NCI-H2171 (cell line): ENCODE measurements at regions not wholly inside any gene's neighbourhood (a gene's known extent, or its start where the extent isn't known, plus 50 kb on each side); places are given as distances from the start of the nearest gene placed in this dataset.

ENCODE experiments used
- DNase-seq: peaks from one replicate; lab custom pipeline; 2025; lab: John Stamatoyannopoulos, UW

DNA sequence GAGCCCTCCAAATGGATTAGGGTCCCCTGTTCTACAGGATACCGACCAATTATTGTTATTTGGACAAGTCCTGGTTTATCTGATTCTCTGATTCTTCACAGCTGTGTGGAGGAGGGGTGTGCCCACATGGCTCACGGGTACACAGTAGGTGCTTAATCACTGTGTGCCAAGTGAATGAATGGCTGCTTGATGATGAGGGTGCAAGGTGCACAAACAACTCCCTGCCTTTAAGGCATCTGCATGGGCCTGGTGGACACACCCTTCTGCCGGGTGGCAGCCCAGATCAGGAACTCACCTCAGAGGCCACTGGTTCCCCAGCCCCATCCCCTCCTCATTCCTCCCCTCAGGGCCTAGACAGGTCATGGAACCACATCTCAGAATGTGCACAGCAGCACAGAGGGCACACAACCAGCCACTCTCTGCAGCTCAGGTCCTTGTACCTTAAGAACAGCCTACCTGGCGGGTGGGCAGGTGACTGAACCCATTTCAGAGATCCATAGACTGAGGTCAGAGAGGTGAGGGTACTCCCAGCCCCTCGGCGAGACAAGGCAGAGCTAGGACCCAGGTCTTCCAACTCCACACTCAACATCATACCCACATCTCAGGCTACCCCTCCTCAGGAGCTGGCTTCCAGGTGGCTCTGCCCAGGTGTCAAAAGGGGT lies 50.3 kb downstream of the SHANK2 start:
- no peak for DNase-seq

DNA sequence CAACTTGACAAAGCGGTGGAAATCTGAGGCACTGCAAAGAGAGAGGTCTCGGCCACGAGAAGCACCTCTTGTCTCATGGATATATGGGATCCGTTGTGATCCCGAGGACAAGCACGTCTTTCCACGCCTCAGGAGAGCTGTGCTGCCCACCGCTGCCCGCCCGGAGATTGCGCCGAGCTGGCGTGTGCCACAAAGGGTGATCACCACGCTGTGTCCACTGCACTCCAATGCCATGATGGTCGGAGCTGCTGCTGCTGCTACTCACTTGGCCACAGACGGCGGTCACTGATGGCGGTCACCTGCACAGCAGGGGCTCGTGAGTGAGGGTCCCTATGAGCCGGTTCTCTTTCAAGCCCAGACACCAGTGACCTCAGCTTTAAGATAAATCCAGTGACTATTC lies 51.1 kb downstream of the SHANK2 start:
- DNase-seq: no peak

DNA sequence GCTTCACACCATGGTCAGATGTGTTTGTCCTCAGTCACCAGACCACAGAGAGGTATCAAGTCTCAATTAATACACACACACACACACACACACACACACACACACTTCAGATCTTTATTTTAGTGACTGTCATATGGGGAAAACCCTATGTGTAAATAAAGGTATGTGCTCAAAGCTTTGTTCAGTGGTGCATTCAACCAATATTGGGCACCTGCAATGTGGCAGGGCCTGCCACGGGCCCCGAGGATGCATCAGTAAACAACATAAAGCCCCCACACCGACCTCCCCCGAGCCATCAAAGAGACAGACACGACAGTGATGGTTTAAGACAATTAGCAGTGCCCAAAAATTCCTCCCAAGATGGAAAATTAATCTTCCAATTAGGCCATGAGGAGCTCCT lies 51.6 kb downstream of the SHANK2 start:
- DNase-seq: no peak

DNA sequence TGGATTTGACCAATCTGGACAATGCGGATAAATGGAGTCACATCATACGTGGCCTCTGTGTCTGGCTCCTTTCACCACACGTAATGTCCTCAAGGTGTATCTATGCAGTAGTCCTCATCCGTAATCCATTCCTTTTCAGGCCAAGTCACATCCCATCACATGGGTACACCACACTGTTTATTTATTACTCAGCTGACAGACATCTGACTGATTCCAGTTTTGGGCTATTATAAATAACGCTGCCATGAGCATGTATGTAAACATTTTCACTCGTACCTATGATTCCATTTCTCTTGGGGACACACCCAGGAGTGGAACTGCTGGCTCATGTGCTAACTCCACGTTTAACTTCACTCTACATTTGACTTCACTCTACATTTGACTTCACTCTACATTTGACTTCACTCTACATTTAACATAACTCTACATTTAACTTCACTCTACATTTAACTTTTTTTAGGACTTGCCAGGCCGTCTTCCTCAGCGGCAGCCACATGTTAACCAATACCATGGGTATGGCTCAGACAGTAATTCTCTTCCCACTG lies 52.1 kb downstream of the SHANK2 start:
- no peak for DNase-seq

DNA sequence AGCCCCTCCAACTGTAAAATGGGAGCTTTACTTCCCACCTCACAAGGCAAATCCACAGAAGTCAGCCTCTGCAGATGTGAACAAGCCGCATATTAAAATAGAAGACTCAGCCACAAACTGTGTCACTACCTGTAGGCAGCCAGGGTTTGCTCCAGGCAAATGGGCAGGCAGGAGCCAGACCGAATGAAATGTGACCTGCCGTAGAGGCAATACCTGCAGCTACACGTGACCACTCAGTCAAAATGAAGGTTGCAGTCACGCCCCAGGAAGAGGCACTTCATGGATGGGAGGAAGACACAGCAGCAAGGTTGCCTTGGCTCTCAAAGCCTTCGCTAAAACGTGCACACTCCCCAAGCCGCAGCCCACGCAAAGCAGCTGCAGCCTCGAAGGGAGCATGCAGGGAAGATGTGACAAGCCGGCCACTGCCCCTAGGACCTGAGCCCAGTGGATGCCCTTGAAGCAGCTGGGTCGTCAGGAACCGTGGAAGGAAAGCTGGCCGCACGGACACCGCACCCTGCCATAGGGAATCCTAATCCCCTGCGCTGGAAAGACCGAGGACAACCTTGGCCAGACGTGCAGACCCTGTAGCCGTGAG lies 53.1 kb downstream of the SHANK2 start:
- no peak for DNase-seq

DNA sequence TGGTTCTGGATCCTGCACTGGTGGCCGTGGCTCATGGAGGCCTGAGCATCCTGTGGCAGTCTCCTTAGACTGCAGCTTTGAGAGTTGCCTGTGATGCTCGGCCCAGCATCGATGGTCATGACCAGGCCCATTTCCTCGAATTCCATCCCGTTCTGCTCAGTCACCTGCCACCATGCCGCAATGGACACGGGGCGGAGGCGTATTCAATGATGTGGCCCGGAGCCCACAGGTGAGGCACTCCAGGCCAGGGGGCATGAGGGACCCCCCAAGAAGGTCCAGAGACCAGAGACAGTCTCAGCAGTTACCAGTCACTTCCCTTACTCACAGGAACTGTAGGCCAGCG lies 53.6 kb downstream of the SHANK2 start:
- no peak for DNase-seq

DNA sequence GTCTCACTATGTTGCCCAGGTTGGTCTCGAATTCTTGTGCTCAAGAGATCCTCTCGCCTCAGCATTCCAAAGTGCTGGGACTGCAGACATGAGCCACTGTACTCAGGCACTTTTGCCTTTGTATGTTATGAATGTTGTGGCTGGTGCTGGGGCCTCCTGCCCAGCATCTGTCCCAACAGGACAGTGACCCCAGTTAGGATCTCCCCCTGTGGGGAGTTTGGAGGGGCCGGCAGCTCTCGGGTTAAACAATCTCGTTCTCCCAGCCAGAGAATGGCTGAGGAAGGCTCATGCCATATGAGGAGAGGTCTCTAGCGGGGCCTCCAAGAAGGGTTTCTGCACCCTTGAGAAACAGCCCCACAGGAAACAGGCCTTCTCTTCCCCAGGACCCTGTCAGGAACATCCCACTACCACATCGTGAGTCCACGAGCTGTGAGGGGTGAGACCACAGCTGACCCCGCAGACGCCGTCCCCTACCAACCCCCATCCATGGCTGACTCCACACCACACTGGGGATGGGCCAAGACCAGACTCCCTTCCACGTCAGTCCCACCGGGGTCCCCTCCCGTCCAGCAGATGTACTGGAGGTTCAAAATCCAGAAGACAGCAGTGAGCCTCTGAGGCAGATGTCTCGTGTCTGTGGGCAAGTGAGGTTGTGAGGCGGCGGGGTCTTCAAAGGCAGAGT lies 54.1 kb downstream of the SHANK2 start:
- no peak for DNase-seq

DNA sequence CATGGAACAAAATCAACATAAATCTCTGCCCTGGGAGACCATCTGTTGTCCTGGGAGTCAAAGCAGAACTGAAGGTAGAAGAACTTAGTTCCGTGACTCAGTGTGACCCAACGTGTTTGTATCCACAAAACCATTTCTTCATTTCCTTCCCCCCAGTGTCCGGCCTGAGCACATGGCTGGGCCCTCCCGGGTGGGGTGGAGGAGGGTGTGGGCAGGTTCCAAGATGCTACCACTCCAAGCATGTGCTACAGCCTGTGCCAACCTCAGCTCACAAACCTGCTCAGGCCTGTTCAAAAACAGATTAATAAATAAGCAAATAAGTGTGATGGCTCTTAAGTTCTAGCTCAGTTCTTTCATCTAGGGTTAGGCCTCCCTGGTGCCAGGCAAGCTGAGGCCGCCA lies 55.3 kb downstream of the SHANK2 start:
- DNase-seq: peak; percentile 54

DNA sequence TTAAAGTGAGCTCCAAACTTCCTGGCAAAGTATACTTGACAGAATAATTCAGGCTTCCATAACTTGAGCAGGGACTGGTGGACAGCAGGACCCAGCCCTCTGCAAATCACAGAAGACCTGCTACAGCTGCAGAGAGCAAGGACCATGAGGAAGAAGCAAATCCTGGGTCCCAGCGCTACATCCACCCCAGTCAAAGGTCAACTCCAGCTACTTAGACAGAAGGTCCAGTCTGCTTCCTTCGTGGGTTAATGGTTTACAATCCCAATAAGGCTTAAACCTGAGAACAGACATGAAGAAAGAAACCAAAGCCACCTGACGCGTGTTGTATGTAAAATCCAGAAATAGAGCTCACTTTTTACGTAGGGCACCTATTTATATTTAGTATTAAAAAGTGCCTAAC lies 57.7 kb downstream of the SHANK2 start:
- DNase-seq: no peak

DNA sequence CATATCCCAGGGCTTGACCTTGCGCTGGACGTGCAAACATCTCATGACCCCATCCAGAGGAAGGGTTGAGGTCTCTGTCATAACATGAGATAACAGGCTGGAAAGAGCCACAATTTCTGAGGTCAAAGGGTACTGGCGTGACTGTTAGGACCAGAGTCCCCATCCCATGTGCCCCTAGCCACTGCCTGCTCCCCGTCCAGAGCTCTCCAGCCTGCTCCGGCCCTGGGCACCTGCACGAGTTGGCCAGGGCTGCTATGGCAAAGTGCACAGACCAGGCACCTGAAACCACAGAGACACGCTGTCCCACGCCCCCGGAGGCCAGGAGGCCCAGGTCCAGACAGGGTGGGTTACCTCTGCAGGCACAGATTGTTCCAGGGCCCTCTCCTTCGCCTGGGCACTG lies 58.9 kb downstream of the SHANK2 start:
- DNase-seq: no peak

DNA sequence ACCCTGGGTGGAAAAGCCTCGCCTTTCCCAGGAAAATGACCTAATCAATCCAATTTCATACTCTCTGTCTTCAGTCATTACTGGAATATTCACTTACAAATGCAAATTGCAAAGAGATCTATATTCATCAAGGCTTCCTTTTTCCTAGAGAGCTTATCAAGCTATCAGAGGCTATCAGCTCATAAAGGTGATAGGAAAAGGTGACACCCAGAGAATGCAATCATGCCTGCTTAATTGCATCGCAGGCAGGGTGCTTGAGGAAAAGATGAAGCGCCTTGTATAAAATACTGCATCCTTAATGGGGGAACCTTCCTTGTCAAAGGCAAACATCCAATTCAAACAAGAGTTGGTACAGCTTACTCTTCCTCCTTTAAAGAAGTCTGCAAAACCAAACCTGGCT lies 59.7 kb downstream of the SHANK2 start:
- DNase-seq: no peak

DNA sequence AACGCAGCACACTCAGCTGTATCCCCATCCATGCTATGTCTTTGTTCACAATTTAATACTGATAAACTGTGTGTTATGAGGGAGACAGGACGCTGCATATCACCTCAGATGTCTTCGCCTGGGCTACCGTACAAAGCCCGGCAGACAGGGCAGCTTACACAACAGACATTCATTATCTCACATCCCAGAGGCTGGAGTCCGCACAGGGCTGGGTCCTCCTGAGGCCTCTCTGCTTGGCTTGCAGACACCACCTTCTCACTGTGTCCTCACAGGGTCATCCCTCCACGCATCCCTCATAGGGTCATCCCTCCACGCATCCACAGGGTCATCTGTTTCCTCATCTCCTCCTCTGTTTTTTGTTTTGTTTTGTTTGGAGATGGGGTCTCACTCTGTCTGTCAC lies 61.2 kb downstream of the SHANK2 start:
- no peak for DNase-seq

DNA sequence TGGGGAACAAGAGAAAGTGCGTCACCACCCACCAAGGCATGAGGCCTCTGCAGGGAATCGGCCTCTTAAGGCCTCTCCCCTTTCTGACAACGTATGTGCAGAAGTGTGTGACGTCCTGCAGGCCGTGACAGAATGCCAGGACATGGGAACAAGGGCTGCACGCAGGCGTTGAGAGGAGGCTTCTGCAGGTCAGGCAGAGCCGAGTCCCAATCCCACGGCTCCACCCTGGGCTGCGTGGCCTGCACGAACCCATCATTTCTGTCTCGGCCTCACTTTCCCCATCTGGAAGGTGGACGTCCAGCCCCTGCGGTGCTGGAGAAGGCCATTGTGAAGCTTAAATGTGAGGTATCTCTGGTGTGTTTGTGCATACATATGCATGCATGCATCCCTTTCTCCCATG lies 61.8 kb downstream of the SHANK2 start:
- DNase-seq: no peak

DNA sequence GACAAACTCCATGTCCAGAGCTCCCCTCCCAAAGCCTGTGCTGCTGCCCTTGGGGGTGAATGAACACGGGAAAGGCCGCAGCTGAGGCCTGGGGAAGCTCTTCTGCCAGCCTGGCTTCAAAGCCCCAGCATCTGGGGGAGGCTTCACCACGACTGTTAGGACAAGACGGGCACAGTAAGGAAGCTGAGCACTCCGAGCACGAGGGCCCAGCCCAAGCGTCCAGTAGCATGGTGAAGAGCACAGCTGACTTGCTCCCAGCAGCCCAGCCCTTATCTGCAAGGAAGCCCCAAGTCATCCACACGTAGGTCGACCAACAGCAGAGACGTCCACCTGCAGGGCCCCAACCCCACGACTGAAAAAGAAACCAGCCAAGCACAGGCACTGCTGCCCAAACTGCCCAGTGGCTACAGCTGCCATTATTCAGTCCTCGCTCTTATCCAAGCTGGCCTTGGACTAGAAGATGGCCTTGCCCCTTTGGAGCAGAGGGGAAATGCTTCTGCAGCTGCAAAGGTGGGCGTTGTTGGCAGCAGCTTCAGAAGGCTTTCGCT lies 62.5 kb downstream of the SHANK2 start:
- DNase-seq: no peak

DNA sequence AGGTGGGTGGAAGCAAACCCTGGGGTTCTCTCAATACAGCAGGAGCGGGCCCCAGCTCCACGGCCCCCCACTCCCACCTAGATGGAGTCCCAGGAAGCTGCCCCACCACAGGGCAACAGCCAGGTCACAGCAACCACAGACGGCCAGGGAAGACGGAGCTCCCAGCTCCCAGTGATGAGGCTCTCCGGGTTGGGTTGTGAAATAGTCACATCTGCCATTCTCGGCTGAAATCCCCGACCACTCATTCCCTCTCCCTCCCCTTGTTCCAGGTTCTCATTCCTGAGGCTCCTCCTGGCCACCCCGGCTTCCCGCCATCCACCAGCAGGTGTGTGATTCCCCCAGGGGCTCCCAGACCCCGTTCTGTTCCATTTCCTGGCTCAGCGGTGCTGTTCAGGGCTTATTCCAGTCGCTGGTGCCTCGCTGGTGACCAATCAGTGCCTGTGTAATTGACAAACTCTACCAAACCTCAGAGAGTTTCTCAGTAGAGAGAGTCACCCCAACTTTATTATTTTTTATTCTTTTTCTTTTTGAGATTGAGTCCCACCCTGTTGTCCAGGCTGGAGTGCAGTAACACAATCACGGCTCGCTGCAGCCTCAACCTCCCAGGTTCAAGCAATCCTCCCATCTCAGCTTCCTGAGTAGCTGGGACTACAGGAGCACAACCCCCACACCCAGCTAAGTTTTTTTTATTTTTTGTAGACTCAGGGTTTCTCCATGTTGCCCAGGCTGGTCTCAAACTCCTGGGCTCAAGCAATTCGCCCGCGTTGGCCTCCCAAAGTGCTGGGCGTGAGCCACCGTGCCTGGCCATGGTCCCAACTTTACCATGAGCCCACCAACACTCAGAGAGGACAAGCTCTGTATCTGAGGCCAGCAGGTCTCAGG lies 63.2 kb downstream of the SHANK2 start:
- DNase-seq: no peak

DNA sequence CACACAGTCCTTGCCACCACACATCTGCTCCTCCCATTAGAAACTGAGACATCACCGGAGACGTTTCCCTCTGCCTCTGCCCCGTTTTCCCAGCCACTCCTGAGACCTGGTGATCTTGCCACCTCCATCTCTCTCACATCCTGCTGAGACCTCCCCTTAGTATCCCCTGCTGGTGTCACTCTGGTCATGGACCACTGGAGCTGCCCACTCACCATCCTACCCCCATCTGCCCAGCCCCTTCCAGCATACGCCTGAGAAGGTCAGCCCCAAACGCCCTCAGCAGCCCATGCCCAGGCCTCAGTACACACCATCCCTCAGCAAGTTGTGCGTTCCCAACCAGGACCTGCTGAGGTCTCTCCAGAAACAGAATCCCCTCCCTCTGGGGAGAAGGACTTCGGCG lies 64.3 kb downstream of the SHANK2 start:
- no peak for DNase-seq

DNA sequence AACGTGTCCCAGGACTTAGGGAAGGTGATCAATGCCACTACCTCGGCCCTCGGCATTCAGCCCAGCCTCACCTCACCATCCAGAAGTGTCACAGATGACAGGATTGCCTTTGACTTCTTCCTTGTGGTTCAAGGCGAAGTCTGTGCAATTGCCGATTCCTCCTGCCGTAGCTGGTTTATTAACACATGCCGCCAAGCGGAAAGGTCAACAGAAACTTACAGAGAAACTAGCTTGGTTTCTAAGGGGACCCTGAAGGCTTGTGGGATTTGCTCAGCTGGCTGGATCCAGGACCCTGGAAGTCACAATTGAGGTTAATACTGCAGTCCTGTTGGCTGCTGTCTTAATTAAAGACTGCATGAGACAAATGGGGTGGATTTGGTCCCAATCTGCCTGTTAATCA lies 65.6 kb downstream of the SHANK2 start:
- no peak for DNase-seq

DNA sequence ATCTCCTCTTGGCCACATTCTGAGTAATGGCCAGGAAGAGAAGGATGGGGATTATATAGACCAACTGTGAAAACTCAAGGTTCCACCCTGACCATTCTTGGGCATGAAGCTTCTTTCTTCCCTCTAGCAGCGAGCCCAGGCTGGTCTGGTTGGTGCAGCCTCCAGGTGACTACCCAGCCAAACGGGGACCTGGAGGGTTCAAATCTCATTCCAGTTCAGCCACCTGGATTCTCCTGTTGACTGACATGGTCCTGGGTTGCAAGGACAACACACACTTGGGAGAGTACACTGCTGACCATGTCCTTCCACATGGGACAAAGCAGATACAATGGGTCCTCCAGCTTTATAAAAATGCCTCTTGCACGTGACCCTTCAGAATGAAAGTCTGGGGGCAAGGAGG lies 67.0 kb downstream of the SHANK2 start:
- no peak for DNase-seq

DNA sequence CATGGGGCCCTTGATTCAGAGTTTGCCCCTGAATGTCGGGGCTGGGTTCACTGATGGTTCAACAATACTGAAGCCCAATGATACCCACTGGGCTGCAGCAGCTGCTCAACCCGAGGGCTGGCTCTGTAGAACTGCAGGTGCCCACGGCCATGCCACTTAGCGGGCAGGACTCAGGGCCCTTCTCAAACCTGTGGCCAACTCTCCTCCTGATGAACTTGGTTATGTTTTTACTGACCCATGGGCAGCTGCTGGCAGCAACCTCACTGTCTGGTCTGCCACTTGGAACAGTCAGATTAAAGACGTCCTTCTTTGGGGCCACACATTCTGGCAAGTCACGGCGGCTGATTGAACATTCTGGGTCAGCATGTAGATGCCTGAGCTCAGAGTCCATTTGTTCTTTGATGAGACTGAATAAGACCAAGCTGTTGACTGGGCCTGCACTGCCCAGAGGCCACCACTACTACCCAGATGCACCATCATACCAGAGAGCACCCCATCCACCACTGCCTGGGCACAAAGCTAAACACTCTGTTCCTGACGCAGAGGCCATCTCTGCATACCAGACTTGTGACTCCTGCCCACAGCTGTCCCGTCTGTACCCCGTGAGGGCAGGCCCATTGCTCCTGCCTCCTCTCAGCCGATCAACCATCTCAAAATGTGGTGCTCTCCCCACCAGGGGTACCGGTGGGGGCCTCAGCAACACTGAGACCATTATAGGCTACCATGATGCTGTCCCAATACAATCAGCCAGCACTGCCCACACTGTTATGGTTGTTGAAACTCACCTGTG lies 67.8 kb downstream of the SHANK2 start:
- no peak for DNase-seq

DNA sequence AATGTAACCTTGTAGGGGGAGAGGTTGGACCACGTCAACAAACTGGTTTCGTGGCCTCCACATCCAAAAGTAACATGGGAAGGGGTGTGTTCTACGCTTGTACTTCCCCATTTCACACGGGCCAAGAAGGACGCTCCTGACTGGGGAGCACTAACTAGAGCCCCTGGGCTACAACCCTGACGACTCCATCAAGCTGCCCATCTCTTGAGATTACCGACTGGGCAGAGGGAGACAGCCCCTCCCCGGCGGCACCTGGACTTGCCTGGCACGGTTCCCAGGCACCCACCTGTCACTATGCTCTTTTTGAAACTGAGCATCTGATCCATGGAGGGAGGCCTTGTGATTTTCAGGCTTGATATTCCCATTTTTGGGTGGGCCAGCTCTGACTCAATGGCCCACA lies 68.5 kb downstream of the SHANK2 start:
- peak; percentile 66 for DNase-seq
